HPDE6-E6E7 (cell line): ENCODE measurements at regions not wholly inside any gene's neighbourhood (a gene's known extent, or its start where the extent isn't known, plus 50 kb on each side); places are given as distances from the start of the nearest gene placed in this dataset.
"Not testable (repeated sequence)": the region's sequence is repeated elsewhere in the genome, so short reads cannot be mapped to it uniquely, and the experiment has no call there.

Experiments
- DNase-seq: peaks from one replicate; pipeline ENCODE4 v3.0.0; 2011; ENCODE audit warnings: missing footprints; ENCODE audit errors: extremely low spot score

GRCh38 chr12:62191491-62192179 lies 68.6 kb upstream of the USP15 start:
- no peak for DNase-seq

- DNase-seq = peak; percentile 66
These were observed 67.9 kb upstream of the USP15 start for GRCh38 chr12:62192180-62192902.

- DNase-seq = no peak
These were observed 67.3 kb upstream of the USP15 start for GRCh38 chr12:62192903-62193250.

DNA sequence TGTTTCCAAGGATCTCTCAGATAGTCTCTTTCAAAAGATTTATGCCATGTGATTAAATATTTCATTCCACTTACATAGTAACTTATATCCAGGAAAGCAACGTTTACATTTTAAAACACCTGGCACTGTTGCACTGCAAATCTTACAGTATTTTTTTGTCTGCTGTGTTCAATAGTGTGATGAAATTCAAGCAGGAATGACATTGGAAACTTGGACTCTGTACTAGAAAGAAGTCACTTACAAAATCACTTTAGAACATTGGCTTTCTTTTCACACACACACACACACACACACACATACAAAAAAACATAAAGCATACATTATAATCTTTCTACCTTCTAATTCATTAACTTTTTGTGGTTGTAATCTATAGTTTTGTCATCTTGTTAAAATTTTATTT lies 66.2 kb upstream of the USP15 start:
- DNase-seq = no peak

DNA sequence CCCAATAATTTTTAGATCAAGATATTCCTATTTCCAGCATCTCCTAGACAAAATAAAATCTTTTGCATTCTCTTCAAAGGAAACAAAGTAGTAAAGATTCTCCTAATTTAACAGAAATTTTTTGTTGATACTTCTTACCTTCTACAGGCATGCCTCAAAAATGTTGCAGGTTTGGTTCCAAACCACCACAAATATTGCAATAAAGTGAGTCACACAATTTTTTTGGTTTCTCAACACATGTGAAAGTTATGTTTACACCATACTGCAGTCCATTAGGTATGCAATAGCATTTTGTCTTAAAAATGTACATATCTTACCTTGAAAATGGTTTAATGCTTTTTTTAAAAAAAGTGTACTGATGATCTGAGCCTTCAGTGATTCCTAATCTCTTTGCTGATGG lies 65.6 kb upstream of the USP15 start:
- no peak for DNase-seq

DNA sequence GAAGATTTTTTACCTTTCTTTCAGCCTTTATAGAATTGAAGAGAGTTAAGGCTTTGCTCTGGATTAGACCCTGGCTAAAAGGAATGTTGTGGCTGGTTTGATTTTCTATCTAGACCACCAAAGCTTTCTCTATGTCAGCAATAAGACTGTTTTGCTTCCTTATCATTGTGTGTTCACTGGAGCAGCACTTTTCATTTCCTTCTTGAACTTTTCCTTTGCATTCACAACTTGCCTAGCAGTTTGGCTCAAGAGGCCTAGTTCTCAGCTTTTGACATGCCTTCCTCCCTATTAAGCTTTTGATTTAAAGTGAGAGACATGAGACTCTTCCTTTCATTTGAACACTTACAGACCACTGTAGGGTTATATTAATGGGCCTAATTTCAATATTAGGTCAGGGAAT lies 64.1 kb upstream of the USP15 start:
- no peak for DNase-seq

DNA sequence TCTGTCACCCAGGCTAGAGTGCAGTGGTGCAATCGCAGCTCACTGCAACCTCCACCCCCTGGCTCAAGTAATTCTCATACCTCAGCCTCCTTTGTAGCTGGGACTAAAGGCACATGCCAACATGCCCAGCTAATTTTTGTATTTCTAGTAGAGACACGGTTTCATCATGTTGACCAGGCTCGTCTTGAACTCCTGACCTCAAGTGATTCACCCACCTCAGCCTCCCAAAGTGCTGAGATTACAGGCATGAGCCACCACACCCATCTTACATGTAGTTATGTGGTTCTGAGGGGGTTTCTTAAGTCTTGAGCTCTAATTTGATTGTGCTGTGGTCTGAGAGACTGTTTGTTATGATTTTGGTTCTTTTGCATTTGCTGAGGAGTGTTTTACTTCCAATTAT lies 57.3 kb upstream of the USP15 start:
- DNase-seq = not testable (repeated sequence)

GRCh38 chr12:62205346-62205745 lies 54.9 kb upstream of the USP15 start:
- DNase-seq = no peak

GRCh38 chr12:62207248-62207647 lies 53.0 kb upstream of the USP15 start:
- DNase-seq = no peak
